Breast epithelium (tissue), 3 donors: ENCODE measurements at regions not wholly inside any gene's neighbourhood (a gene's known extent, or its start where the extent isn't known, plus 50 kb on each side); places are given as distances from the start of the nearest gene placed in this dataset.

ENCODE experiments used
- CTCF ChIP-seq, 3 donors: fragments of 450-650 bp; IDR thresholded peaks; one replicate each; pipeline ENCODE4 v1.5.1; 2016 to 2017; ENCODE audit warnings: antibody characterized with exemption in 3 of 3, mild to moderate bottlenecking in 3 of 3, moderate library complexity in 3 of 3
- POLR2A ChIP-seq: fragments of 450-650 bp; IDR thresholded peaks from one replicate; pipeline ENCODE4 v1.6.1; 2016; ENCODE audit warnings: antibody characterized with exemption, mild to moderate bottlenecking, moderate library complexity
- POLR2AphosphoS5 ChIP-seq, 3 donors: sonication (generic); formaldehyde crosslinking; IDR thresholded peaks; one replicate each; pipeline ENCODE4 v1.6.1; 2017; ENCODE audit warnings: antibody characterized with exemption in 3 of 3

GRCh38 chr16:72458035-72458434, 286.1 kb upstream of the PMFBP1 start:
- TF ChIP-seq POLR2A (no peak), CTCF (IDR thresholded peaks at IDR 0.05) (no peak), POLR2AphosphoS5 (IDR thresholded peaks at IDR 0.05) (no peak)
